ENCODE measurements at regions not wholly inside any gene's neighbourhood (a gene's known extent, or its start where the extent isn't known, plus 50 kb on each side); places are given as distances from the start of the nearest gene placed in this dataset.
A peak's percentile ranks its signal among the peaks of the same experiment; 100 is the strongest.

DNA sequence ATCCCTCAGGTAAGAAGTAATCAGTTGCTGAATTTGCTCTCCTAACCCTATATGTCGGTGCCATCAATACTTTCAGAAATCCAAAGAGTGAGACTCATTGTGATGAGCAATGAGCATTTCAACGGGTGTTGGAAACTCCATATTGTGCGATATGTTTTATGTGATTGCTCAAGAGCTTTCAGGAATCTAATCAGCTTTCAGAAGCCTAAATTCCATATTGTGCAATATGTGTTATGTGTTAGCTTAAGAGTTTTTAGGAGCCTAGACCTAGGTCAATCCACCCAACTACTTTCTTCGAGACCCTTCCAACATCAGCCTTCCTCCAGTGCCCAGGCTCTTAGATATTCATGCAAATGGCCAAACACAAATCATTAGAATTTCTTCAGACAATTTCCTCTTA, 277.3 kb downstream of the DSC3 start:
- BruUV-seq (replicated peaks) = no TSS peak
- Histone ChIP-seq H3K36me3 (replicated peaks in 1 of 2; ENCODE audit: control insufficient read depth in 1 of 2, insufficient read depth in 2 of 2, low read length in 2 of 2) (no peaks in the 10 kb centered on the region), H3K27me3 (ENCODE audit: control insufficient read depth in 1 of 2, insufficient read depth in 2 of 2, low read length in 2 of 2) (no peaks in the 10 kb centered on the region), H3K4me3 (replicated peaks in 1 of 3; ENCODE audit: insufficient read depth in 1 of 3, low read depth in 2 of 3, low read length in 3 of 3) (no peak overlapping the region), H2AFZ (ENCODE audit: low read length) (no peak overlapping the region), H4K20me1 (ENCODE audit: insufficient read depth, low read length) (no peaks in the 10 kb centered on the region), H3K79me2 (ENCODE audit: insufficient read depth, low read length) (no peaks in the 10 kb centered on the region), H3K27ac (ENCODE audit: extremely low read length, insufficient read depth, low read length) (no peak overlapping the region), H3K9me3 (ENCODE audit: low read length) (peaks cover 3% of the 10 kb centered on the region; the same call in 1 of the 2 replicates), H3K9ac (ENCODE audit: insufficient read depth, low read depth, low read length) (no peak overlapping the region), H3K4me2 (ENCODE audit: low read depth, low read length) (no peak overlapping the region), H3K4me1 (ENCODE audit: insufficient read depth, low read length) (no peaks in the 10 kb centered on the region)
- ChIA-PET POLR2A (no interaction called here), CTCF (ENCODE audit: low intra/inter-chr PET ratio, low total read pairs) (no interaction called here)
- 3% methylated on average over 4 of the region's 4 CpGs for WGBS (ENCODE audit: low lambda C conversion rate)
- FAIRE-seq (no peak), ATAC-seq (no peak), DNase-seq (ENCODE audit: low spot score) (no peak)
- intact Hi-C loops (cut with micrococcal nuclease; ENCODE audit: unreplicated experiment) = no loop called here
- in situ Hi-C loops (cut with HindIII; ENCODE audit: extremely low pct_ligation_motif_present, low pct_unique_long_range_greater_than_20kb) = no loop called here
- no peak for TF ChIP-seq TEAD3 (CRISPR knock-in tag; optimal IDR thresholded peaks at IDR 0.05; ENCODE audit: borderline replicate concordance)
- peak; percentile 63 for TF ChIP-seq CEBPB (IDR thresholded peaks at IDR 0.05; ENCODE audit: borderline replicate concordance, low read depth, low read length)

DNA sequence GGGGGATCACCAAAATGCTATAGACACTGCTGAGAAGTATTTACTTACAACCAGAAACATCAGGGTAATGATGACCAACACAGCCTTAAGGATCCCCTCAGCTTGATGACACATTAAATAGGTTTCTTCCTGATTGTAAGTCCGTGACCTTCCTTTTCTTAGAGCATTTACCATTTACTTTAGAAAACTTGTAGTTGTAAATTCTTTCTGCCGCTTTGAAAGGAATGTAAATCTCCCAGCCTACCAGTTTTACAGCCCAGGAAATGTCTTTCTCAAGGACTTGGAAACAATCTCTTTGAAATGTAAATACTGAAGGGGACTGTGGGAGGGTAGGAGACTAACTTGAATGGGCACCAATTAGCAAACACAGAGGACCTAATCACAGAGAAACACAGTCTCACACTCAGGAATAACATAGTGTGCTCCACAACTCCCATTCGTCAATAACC, 278.6 kb downstream of the DSC3 start:
- FAIRE-seq (no peak), DNase-seq (ENCODE audit: low spot score) (no peak), ATAC-seq (no peak)
- POLR2A ChIA-PET = no interaction called here
- H3K27ac ChIP-seq (ENCODE audit: extremely low read length, insufficient read depth, low read length) = no peak overlapping the region
- H3K4me3 ChIP-seq (replicated peaks in 1 of 3; ENCODE audit: insufficient read depth in 1 of 3, low read depth in 2 of 3, low read length in 3 of 3) = no peak overlapping the region
- H4K20me1 ChIP-seq (ENCODE audit: insufficient read depth, low read length) = no peaks in the 10 kb centered on the region
- H3K27me3 ChIP-seq (ENCODE audit: control insufficient read depth in 1 of 2, insufficient read depth in 2 of 2, low read length in 2 of 2) = no peaks in the 10 kb centered on the region
- no peak overlapping the region for H2AFZ ChIP-seq (ENCODE audit: low read length)
- CTCF ChIA-PET (ENCODE audit: low intra/inter-chr PET ratio, low total read pairs) = no interaction called here
- in situ Hi-C loops (cut with HindIII; ENCODE audit: extremely low pct_ligation_motif_present, low pct_unique_long_range_greater_than_20kb) (no loop called here), intact Hi-C loops (cut with micrococcal nuclease; ENCODE audit: unreplicated experiment) (no loop called here)
- H3K4me1 ChIP-seq (ENCODE audit: insufficient read depth, low read length) = no peaks in the 10 kb centered on the region
- H3K4me2 ChIP-seq (ENCODE audit: low read depth, low read length) = no peak overlapping the region
- H3K36me3 ChIP-seq (replicated peaks in 1 of 2; ENCODE audit: control insufficient read depth in 1 of 2, insufficient read depth in 2 of 2, low read length in 2 of 2) = no peaks in the 10 kb centered on the region
- H3K79me2 ChIP-seq (ENCODE audit: insufficient read depth, low read length) = no peaks in the 10 kb centered on the region
- H3K9me3 ChIP-seq (ENCODE audit: low read length) = no peaks in the 10 kb centered on the region
- BruUV-seq (replicated peaks) = no TSS peak
- TF ChIP-seq, protein P1, sequence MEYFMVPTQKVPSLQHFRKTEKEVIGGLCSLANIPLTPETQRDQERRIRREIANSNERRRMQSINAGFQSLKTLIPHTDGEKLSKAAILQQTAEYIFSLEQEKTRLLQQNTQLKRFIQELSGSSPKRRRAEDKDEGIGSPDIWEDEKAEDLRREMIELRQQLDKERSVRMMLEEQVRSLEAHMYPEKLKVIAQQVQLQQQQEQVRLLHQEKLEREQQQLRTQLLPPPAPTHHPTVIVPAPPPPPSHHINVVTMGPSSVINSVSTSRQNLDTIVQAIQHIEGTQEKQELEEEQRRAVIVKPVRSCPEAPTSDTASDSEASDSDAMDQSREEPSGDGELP (IDR thresholded peaks at IDR 0.05; ENCODE audit: borderline replicate concordance, low read depth) = no peak
- TF ChIP-seq ZBTB21 (CRISPR knock-in tag; IDR thresholded peaks at IDR 0.05) = no peak
- no peak for TF ChIP-seq AHR (CRISPR knock-in tag; IDR thresholded peaks at IDR 0.05)
- TF ChIP-seq JUND (CRISPR knock-in tag; IDR thresholded peaks at IDR 0.05) = no peak
- no peak for TF ChIP-seq SNRNP70 (IDR thresholded peaks at IDR 0.05; ENCODE audit: low read depth, low read length)
- TF ChIP-seq TAF1 (CRISPR knock-in tag; IDR thresholded peaks at IDR 0.05) = no peak
- no peak for TF ChIP-seq ZNF138 (CRISPR knock-in tag; IDR thresholded peaks at IDR 0.05; ENCODE audit: low read depth)
- TF ChIP-seq NRL (CRISPR knock-in tag; IDR thresholded peaks at IDR 0.05; ENCODE audit: borderline replicate concordance) = no peak
- TF ChIP-seq SRSF9 (IDR thresholded peaks at IDR 0.05; ENCODE audit: borderline replicate concordance, insufficient read depth, low read depth, low read length, poor library complexity, severe bottlenecking) = no peak
- WGBS (ENCODE audit: low lambda C conversion rate) = 8% methylated on average over 3 of the region's 3 CpGs
- H3K9ac ChIP-seq (ENCODE audit: insufficient read depth, low read depth, low read length) = no peak overlapping the region
